ENCODE measurements at regions not wholly inside any gene's neighbourhood (a gene's known extent, or its start where the extent isn't known, plus 50 kb on each side); places are given as distances from the start of the nearest gene placed in this dataset.

GRCh38 chr7:106573738-106574137, 87.2 kb downstream of the CCDC71L start:
- Histone ChIP-seq H3K4me2 (ENCODE audit: low read depth, low read length, poor library complexity, severe bottlenecking) (no peak overlapping the region), H4K20me1 (ENCODE audit: insufficient read depth, low read depth, low read length) (no peaks in the 10 kb centered on the region), H3K27me3 (ENCODE audit: low read length) (no peaks in the 10 kb centered on the region), H3K4me1 (ENCODE audit: low read length) (peaks cover 13% of the 10 kb centered on the region), H3K9me2 (replicated peaks; ENCODE audit: insufficient read depth, low read length) (no peaks in the 10 kb centered on the region), H2AFZ (ENCODE audit: low read length) (no peak overlapping the region), H3K79me2 (ENCODE audit: low read length) (no peaks in the 10 kb centered on the region), H3K4me3 (ENCODE audit: low read length) (no peak overlapping the region), H3K27ac (ENCODE audit: low read length) (no peak overlapping the region), H3K36me3 (ENCODE audit: insufficient read depth, low read length) (no peaks in the 10 kb centered on the region), H3K9me3 (ENCODE audit: low read length) (no peaks in the 10 kb centered on the region), H3K9ac (ENCODE audit: low read length) (no peak overlapping the region)
- no peak for DNase-seq

GRCh38 chr7:106573125-106573663, 87.8 kb downstream of the CCDC71L start:
- Histone ChIP-seq H3K9me2 (replicated peaks; ENCODE audit: insufficient read depth, low read length) (no peaks in the 10 kb centered on the region), H3K4me3 (ENCODE audit: low read length) (no peak overlapping the region), H3K9me3 (ENCODE audit: low read length) (no peaks in the 10 kb centered on the region), H2AFZ (ENCODE audit: low read length) (no peak overlapping the region), H3K9ac (ENCODE audit: low read length) (no peak overlapping the region), H3K4me2 (ENCODE audit: low read depth, low read length, poor library complexity, severe bottlenecking) (no peak overlapping the region), H3K4me1 (ENCODE audit: low read length) (peaks cover 16% of the 10 kb centered on the region), H3K27me3 (ENCODE audit: low read length) (no peaks in the 10 kb centered on the region), H3K79me2 (ENCODE audit: low read length) (no peaks in the 10 kb centered on the region), H3K27ac (ENCODE audit: low read length) (no peak overlapping the region), H3K36me3 (ENCODE audit: insufficient read depth, low read length) (no peaks in the 10 kb centered on the region), H4K20me1 (ENCODE audit: insufficient read depth, low read depth, low read length) (no peaks in the 10 kb centered on the region)
- no peak for DNase-seq

GRCh38 chr7:106572394-106573124, 88.4 kb downstream of the CCDC71L start:
- H3K79me2 ChIP-seq (ENCODE audit: low read length) = no peaks in the 10 kb centered on the region
- H3K4me1 ChIP-seq (ENCODE audit: low read length) = peaks cover 12% of the 10 kb centered on the region
- H3K4me3 ChIP-seq (ENCODE audit: low read length) = no peak overlapping the region
- H2AFZ ChIP-seq (ENCODE audit: low read length) = no peak overlapping the region
- no peaks in the 10 kb centered on the region for H3K27me3 ChIP-seq (ENCODE audit: low read length)
- H3K4me2 ChIP-seq (ENCODE audit: low read depth, low read length, poor library complexity, severe bottlenecking) = no peak overlapping the region
- H3K27ac ChIP-seq (ENCODE audit: low read length) = no peak overlapping the region
- no peak for DNase-seq
- no peaks in the 10 kb centered on the region for H3K9me3 ChIP-seq (ENCODE audit: low read length)
- no peak overlapping the region for H3K9ac ChIP-seq (ENCODE audit: low read length)
- no peaks in the 10 kb centered on the region for H3K9me2 ChIP-seq (replicated peaks; ENCODE audit: insufficient read depth, low read length)
- no peaks in the 10 kb centered on the region for H3K36me3 ChIP-seq (ENCODE audit: insufficient read depth, low read length)
- no peaks in the 10 kb centered on the region for H4K20me1 ChIP-seq (ENCODE audit: insufficient read depth, low read depth, low read length)

- peaks cover 12% of the 10 kb centered on the region for H3K4me1 ChIP-seq (ENCODE audit: low read length)
- H3K9me3 ChIP-seq (ENCODE audit: low read length) = no peaks in the 10 kb centered on the region
- no peaks in the 10 kb centered on the region for H3K9me2 ChIP-seq (replicated peaks; ENCODE audit: insufficient read depth, low read length)
- H3K4me2 ChIP-seq (ENCODE audit: low read depth, low read length, poor library complexity, severe bottlenecking) = no peak overlapping the region
- DNase-seq = no peak
- no peaks in the 10 kb centered on the region for H3K79me2 ChIP-seq (ENCODE audit: low read length)
- no peaks in the 10 kb centered on the region for H4K20me1 ChIP-seq (ENCODE audit: insufficient read depth, low read depth, low read length)
- H3K27ac ChIP-seq (ENCODE audit: low read length) = no peak overlapping the region
- H3K27me3 ChIP-seq (ENCODE audit: low read length) = no peaks in the 10 kb centered on the region
- H3K36me3 ChIP-seq (ENCODE audit: insufficient read depth, low read length) = no peaks in the 10 kb centered on the region
- H2AFZ ChIP-seq (ENCODE audit: low read length) = no peak overlapping the region
- no peak overlapping the region for H3K9ac ChIP-seq (ENCODE audit: low read length)
- no peak overlapping the region for H3K4me3 ChIP-seq (ENCODE audit: low read length)
Measured at GRCh38 chr7:106571563-106571962, 89.4 kb downstream of the CCDC71L start.

- H3K9ac ChIP-seq (ENCODE audit: low read length) = no peak overlapping the region
- H3K79me2 ChIP-seq (ENCODE audit: low read length) = no peaks in the 10 kb centered on the region
- no peak overlapping the region for H3K27ac ChIP-seq (ENCODE audit: low read length)
- no peaks in the 10 kb centered on the region for H3K9me3 ChIP-seq (ENCODE audit: low read length)
- H2AFZ ChIP-seq (ENCODE audit: low read length) = no peak overlapping the region
- no peaks in the 10 kb centered on the region for H3K27me3 ChIP-seq (ENCODE audit: low read length)
- no peak for DNase-seq
- H3K9me2 ChIP-seq (replicated peaks; ENCODE audit: insufficient read depth, low read length) = no peaks in the 10 kb centered on the region
- no peaks in the 10 kb centered on the region for H3K36me3 ChIP-seq (ENCODE audit: insufficient read depth, low read length)
- H3K4me1 ChIP-seq (ENCODE audit: low read length) = peaks cover 12% of the 10 kb centered on the region
- H4K20me1 ChIP-seq (ENCODE audit: insufficient read depth, low read depth, low read length) = no peaks in the 10 kb centered on the region
- H3K4me2 ChIP-seq (ENCODE audit: low read depth, low read length, poor library complexity, severe bottlenecking) = no peak overlapping the region
- no peak overlapping the region for H3K4me3 ChIP-seq (ENCODE audit: low read length)
Measured at GRCh38 chr7:106570948-106571418, 90.0 kb downstream of the CCDC71L start.

- H2AFZ ChIP-seq (ENCODE audit: low read length) = no peak overlapping the region
- no peaks in the 10 kb centered on the region for H3K9me3 ChIP-seq (ENCODE audit: low read length)
- H3K36me3 ChIP-seq (ENCODE audit: insufficient read depth, low read length) = no peaks in the 10 kb centered on the region
- DNase-seq = no peak
- H3K4me2 ChIP-seq (ENCODE audit: low read depth, low read length, poor library complexity, severe bottlenecking) = no peak overlapping the region
- no peaks in the 10 kb centered on the region for H3K9me2 ChIP-seq (replicated peaks; ENCODE audit: insufficient read depth, low read length)
- H3K4me1 ChIP-seq (ENCODE audit: low read length) = peaks cover 12% of the 10 kb centered on the region
- H3K27me3 ChIP-seq (ENCODE audit: low read length) = no peaks in the 10 kb centered on the region
- no peaks in the 10 kb centered on the region for H3K79me2 ChIP-seq (ENCODE audit: low read length)
- H3K4me3 ChIP-seq (ENCODE audit: low read length) = no peak overlapping the region
- no peaks in the 10 kb centered on the region for H4K20me1 ChIP-seq (ENCODE audit: insufficient read depth, low read depth, low read length)
- H3K9ac ChIP-seq (ENCODE audit: low read length) = no peak overlapping the region
- H3K27ac ChIP-seq (ENCODE audit: low read length) = no peak overlapping the region
Measured at GRCh38 chr7:106570146-106570545, 90.8 kb downstream of the CCDC71L start.

GRCh38 chr7:106569500-106569929, 91.4 kb downstream of the CCDC71L start:
- Histone ChIP-seq H3K79me2 (ENCODE audit: low read length) (no peaks in the 10 kb centered on the region), H3K27me3 (ENCODE audit: low read length) (no peaks in the 10 kb centered on the region), H3K9me3 (ENCODE audit: low read length) (no peaks in the 10 kb centered on the region), H3K36me3 (ENCODE audit: insufficient read depth, low read length) (no peaks in the 10 kb centered on the region), H3K4me1 (ENCODE audit: low read length) (peaks cover 12% of the 10 kb centered on the region), H3K9me2 (replicated peaks; ENCODE audit: insufficient read depth, low read length) (no peaks in the 10 kb centered on the region), H3K9ac (ENCODE audit: low read length) (no peak overlapping the region; the same call in 1 of the 2 replicates), H2AFZ (ENCODE audit: low read length) (no peak overlapping the region), H3K27ac (ENCODE audit: low read length) (no peak overlapping the region; the same call in 1 of the 2 replicates), H3K4me3 (ENCODE audit: low read length) (no peak overlapping the region), H3K4me2 (ENCODE audit: low read depth, low read length, poor library complexity, severe bottlenecking) (no peak overlapping the region), H4K20me1 (ENCODE audit: insufficient read depth, low read depth, low read length) (no peaks in the 10 kb centered on the region)
- DNase-seq = no peak

GRCh38 chr7:106568680-106569499, 92.1 kb downstream of the CCDC71L start:
- Histone ChIP-seq H3K9me2 (replicated peaks; ENCODE audit: insufficient read depth, low read length) (no peaks in the 10 kb centered on the region), H2AFZ (ENCODE audit: low read length) (peak overlapping the region; percentile 8; the same call in 1 of the 2 replicates), H3K79me2 (ENCODE audit: low read length) (no peaks in the 10 kb centered on the region), H3K4me1 (ENCODE audit: low read length) (peaks cover 12% of the 10 kb centered on the region), H3K36me3 (ENCODE audit: insufficient read depth, low read length) (no peaks in the 10 kb centered on the region), H3K27ac (ENCODE audit: low read length) (no peak overlapping the region; the same call in 1 of the 2 replicates), H3K4me3 (ENCODE audit: low read length) (no peak overlapping the region), H3K9ac (ENCODE audit: low read length) (peak overlapping the region; percentile 38; the same call in 1 of the 2 replicates), H3K9me3 (ENCODE audit: low read length) (no peaks in the 10 kb centered on the region), H3K27me3 (ENCODE audit: low read length) (no peaks in the 10 kb centered on the region), H4K20me1 (ENCODE audit: insufficient read depth, low read depth, low read length) (no peaks in the 10 kb centered on the region), H3K4me2 (ENCODE audit: low read depth, low read length, poor library complexity, severe bottlenecking) (no peak overlapping the region)
- DNase-seq = no peak

Measured in Karpas-422 (cell line).